HL-60 (cell line): ENCODE measurements at regions not wholly inside any gene's neighbourhood (a gene's known extent, or its start where the extent isn't known, plus 50 kb on each side); places are given as distances from the start of the nearest gene placed in this dataset.

Experiments used
- CTCF ChIP-seq: IDR thresholded peaks from one replicate; pipeline ENCODE4 v1.5.1; 2011; ENCODE audit warnings: low read length, control low read depth, inconsistent platforms; ENCODE audit not compliant: insufficient read depth
- GABPA ChIP-seq: IDR thresholded peaks from 2 replicates; pipeline ENCODE4 v1.6.1; 2012; ENCODE audit warnings: low read depth
- POLR2AphosphoS5 ChIP-seq: IDR thresholded peaks from 2 replicates; pipeline ENCODE4 v1.6.1; 2012; ENCODE audit warnings: low read depth
- TF ChIP-seq, protein P1 (sequence below): IDR thresholded peaks from 2 replicates; pipeline ENCODE4 v1.6.1; 2012; ENCODE audit warnings: low read depth; ENCODE audit not compliant: insufficient replicate concordance

- TF ChIP-seq CTCF, result no peak
- TF ChIP-seq POLR2AphosphoS5, result no peak
- TF ChIP-seq, protein P1, sequence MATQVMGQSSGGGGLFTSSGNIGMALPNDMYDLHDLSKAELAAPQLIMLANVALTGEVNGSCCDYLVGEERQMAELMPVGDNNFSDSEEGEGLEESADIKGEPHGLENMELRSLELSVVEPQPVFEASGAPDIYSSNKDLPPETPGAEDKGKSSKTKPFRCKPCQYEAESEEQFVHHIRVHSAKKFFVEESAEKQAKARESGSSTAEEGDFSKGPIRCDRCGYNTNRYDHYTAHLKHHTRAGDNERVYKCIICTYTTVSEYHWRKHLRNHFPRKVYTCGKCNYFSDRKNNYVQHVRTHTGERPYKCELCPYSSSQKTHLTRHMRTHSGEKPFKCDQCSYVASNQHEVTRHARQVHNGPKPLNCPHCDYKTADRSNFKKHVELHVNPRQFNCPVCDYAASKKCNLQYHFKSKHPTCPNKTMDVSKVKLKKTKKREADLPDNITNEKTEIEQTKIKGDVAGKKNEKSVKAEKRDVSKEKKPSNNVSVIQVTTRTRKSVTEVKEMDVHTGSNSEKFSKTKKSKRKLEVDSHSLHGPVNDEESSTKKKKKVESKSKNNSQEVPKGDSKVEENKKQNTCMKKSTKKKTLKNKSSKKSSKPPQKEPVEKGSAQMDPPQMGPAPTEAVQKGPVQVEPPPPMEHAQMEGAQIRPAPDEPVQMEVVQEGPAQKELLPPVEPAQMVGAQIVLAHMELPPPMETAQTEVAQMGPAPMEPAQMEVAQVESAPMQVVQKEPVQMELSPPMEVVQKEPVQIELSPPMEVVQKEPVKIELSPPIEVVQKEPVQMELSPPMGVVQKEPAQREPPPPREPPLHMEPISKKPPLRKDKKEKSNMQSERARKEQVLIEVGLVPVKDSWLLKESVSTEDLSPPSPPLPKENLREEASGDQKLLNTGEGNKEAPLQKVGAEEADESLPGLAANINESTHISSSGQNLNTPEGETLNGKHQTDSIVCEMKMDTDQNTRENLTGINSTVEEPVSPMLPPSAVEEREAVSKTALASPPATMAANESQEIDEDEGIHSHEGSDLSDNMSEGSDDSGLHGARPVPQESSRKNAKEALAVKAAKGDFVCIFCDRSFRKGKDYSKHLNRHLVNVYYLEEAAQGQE, result no peak
- no peak for TF ChIP-seq GABPA
Observed at GRCh38 chr1:239170828-239171227, 215.5 kb upstream of the CHRM3 start.
